ENCODE measurements at regions not wholly inside any gene's neighbourhood (a gene's known extent, or its start where the extent isn't known, plus 50 kb on each side); places are given as distances from the start of the nearest gene placed in this dataset.

GRCh38 chr5:6995115-6995514 lies 281.9 kb downstream of the TENT4A start:
- no peak overlapping the region for H3K4me3 ChIP-seq (ENCODE audit: low read length)
- no peak for DNase-seq (ENCODE audit: low read depth)
- TF ChIP-seq CTCF (conservative IDR thresholded peaks at IDR 0.05; ENCODE audit: low read length) = no peak

- TF ChIP-seq CTCF (conservative IDR thresholded peaks at IDR 0.05; ENCODE audit: low read length) = no peak
- H3K4me3 ChIP-seq (ENCODE audit: low read length) = no peak overlapping the region
- no peak for DNase-seq (ENCODE audit: low read depth)
Measured at GRCh38 chr5:7000310-7000709, 287.1 kb downstream of the TENT4A start.

GRCh38 chr5:7010591-7010990 lies 297.4 kb downstream of the TENT4A start:
- H3K4me3 ChIP-seq (ENCODE audit: low read length) = no peak overlapping the region
- no peak for TF ChIP-seq CTCF (conservative IDR thresholded peaks at IDR 0.05; ENCODE audit: low read length)
- DNase-seq (ENCODE audit: low read depth) = no peak

GRCh38 chr5:7012057-7012456 lies 298.8 kb downstream of the TENT4A start:
- no peak for DNase-seq (ENCODE audit: low read depth)
- no peak for TF ChIP-seq CTCF (conservative IDR thresholded peaks at IDR 0.05; ENCODE audit: low read length)
- no peak overlapping the region for H3K4me3 ChIP-seq (ENCODE audit: low read length)

- H3K4me3 ChIP-seq (ENCODE audit: low read length) = no peak overlapping the region
- no peak for TF ChIP-seq CTCF (conservative IDR thresholded peaks at IDR 0.05; ENCODE audit: low read length)
- DNase-seq (ENCODE audit: low read depth) = no peak
Measured at GRCh38 chr5:7014611-7015010, 301.4 kb downstream of the TENT4A start.

GRCh38 chr5:7015586-7016256 lies 302.5 kb downstream of the TENT4A start:
- H3K4me3 ChIP-seq (ENCODE audit: low read length) = no peak overlapping the region
- no peak for DNase-seq (ENCODE audit: low read depth)
- no peak for TF ChIP-seq CTCF (conservative IDR thresholded peaks at IDR 0.05; ENCODE audit: low read length)

GRCh38 chr5:7016999-7017747 lies 303.9 kb downstream of the TENT4A start:
- no peak for DNase-seq (ENCODE audit: low read depth)
- TF ChIP-seq CTCF (conservative IDR thresholded peaks at IDR 0.05; ENCODE audit: low read length) = no peak
- no peak overlapping the region for H3K4me3 ChIP-seq (ENCODE audit: low read length)

All from AG10803 (cell line).